Sigmoid colon (tissue), 6 donors: ENCODE measurements at regions not wholly inside any gene's neighbourhood (a gene's known extent, or its start where the extent isn't known, plus 50 kb on each side); places are given as distances from the start of the nearest gene placed in this dataset.

ENCODE experiments used
- DNase-seq: peaks from one replicate; pipeline ENCODE4 v3.0.0-alpha.2; 2019
- H3K27ac ChIP-seq, 4 donors: fragments of 200-600 bp; sonication (generic); one replicate each; pipeline ENCODE4 v1.5.1; 2016 to 2019; ENCODE audit warnings: mild to moderate bottlenecking in 1 of 4
- H3K27me3 ChIP-seq, 3 donors: fragments of 200-600 bp; sonication (generic); one replicate each; pipeline ENCODE4 v1.5.1; 2019; ENCODE audit warnings: mild to moderate bottlenecking in 1 of 3
- H3K36me3 ChIP-seq, 4 donors: fragments of 200-600 bp; sonication (generic); one replicate each; pipeline ENCODE4 v1.5.1; 2016 to 2019
- H3K4me1 ChIP-seq, 4 donors: fragments of 200-600 bp; sonication (generic); one replicate each; pipeline ENCODE4 v1.5.1; 2017 to 2019
- H3K4me3 ChIP-seq, 4 donors: fragments of 200-600 bp; sonication (generic); one replicate each; pipeline ENCODE4 v1.5.1; 2017 to 2019; ENCODE audit warnings: mild to moderate bottlenecking in 2 of 4, moderate library complexity in 1 of 4
- H3K9me3 ChIP-seq, 4 donors: fragments of 200-600 bp in 3 of 4; sonication (generic) in 3 of 4; one replicate each; pipeline versions ENCODE4 v1.5.1 to v1.6.1; 2013 to 2019
- EP300 ChIP-seq, 4 donors: sonication (generic); formaldehyde crosslinking; IDR thresholded peaks; one replicate each; pipeline ENCODE4 v1.6.1; 2017; ENCODE audit warnings: antibody characterized with exemption in 4 of 4
- POLR2A ChIP-seq, 2 donors: fragments of 450-650 bp; IDR thresholded peaks; one replicate each; pipeline ENCODE4 v1.6.1; 2016; ENCODE audit warnings: antibody characterized with exemption in 2 of 2, mild to moderate bottlenecking in 2 of 2, moderate library complexity in 2 of 2
- POLR2AphosphoS5 ChIP-seq, 4 donors: sonication (generic); formaldehyde crosslinking; IDR thresholded peaks; one replicate each; pipeline ENCODE4 v1.6.1; 2017; ENCODE audit warnings: antibody characterized with exemption in 4 of 4
- WGBS, 2 donors: extraction: QIAGEN DNeasy Blood & Tissue Kit; methylation state at CpG; one replicate each; pipeline ENCODE4 v1.1.7; 2013; 5-methylcytosine and 5-hydroxymethylcytosine counted together
- intact Hi-C: fragments of 100-400 bp; cut with DNase I; formaldehyde crosslinking; loops from one replicate; pipeline ENCODE4 v1.15.1; 2023
- TF ChIP-seq, protein P1 (sequence below), 4 experiments: fragments of 450-650 bp in 3 of 4; fragments of 200-600 bp in 1 of 4; IDR thresholded peaks; one replicate each; pipeline ENCODE4 v1.5.1; 2016 to 2019; ENCODE audit warnings: antibody characterized with exemption in 4 of 4, mild to moderate bottlenecking in 3 of 4, moderate library complexity in 2 of 4
- donor health status: healthy with polysubstance abuse.
- donor health status: healthy.

GRCh38 chr4:128560754-128561495, 248.6 kb upstream of the JADE1 start:
- TF ChIP-seq, protein P1, sequence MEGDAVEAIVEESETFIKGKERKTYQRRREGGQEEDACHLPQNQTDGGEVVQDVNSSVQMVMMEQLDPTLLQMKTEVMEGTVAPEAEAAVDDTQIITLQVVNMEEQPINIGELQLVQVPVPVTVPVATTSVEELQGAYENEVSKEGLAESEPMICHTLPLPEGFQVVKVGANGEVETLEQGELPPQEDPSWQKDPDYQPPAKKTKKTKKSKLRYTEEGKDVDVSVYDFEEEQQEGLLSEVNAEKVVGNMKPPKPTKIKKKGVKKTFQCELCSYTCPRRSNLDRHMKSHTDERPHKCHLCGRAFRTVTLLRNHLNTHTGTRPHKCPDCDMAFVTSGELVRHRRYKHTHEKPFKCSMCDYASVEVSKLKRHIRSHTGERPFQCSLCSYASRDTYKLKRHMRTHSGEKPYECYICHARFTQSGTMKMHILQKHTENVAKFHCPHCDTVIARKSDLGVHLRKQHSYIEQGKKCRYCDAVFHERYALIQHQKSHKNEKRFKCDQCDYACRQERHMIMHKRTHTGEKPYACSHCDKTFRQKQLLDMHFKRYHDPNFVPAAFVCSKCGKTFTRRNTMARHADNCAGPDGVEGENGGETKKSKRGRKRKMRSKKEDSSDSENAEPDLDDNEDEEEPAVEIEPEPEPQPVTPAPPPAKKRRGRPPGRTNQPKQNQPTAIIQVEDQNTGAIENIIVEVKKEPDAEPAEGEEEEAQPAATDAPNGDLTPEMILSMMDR (IDR thresholded peaks at IDR 0.05): no peak
- TF ChIP-seq POLR2AphosphoS5 (IDR thresholded peaks at IDR 0.05) (no peak), EP300 (IDR thresholded peaks at IDR 0.05) (no peak), POLR2A (IDR thresholded peaks at IDR 0.05) (no peak)

DNA sequence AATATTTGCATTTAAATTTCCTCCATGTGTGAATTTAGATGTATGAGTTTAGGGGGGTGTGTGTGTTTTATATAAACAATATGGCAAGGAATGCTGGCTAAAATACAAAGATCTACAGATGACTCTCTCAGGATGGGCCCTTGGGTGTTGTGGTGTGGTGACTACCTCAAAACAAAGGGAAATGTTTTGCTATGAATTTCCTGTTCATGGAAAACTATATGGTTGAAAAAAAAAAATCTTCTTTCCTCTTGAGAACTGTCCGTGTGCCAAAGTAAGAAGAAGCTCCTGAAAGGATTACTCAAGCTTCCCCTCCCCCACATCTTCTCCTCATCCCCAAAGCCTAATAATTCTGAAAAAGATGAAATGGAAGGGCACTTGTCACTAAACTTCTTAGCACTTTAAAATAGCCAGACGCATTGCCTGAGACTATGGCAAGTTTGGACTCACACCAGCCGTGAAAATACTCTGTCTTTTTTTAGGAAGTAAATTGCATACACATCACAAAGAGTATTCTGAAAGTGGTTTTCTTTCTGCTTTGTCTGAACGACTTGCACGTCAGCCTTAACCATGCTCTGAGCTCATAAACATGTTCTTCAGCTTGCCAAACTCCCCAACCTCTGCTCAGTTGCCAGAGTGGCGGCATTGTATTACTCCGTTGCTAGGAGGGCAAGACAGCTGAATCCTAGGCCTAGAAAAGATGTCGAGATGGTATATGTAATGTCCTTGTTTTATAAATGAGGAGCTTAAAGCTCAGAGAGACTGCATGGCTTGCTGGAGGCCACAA, 250.4 kb upstream of the JADE1 start:
- Histone ChIP-seq H3K4me3 (no peak overlapping the region), H3K27ac (peak overlapping the region; percentile 67 to 77 (median 72)), H3K36me3 (no peaks in the 10 kb centered on the region), H3K9me3 (no peaks in the 10 kb centered on the region), H3K4me1 (peaks cover 0 to 23% (median 15%) of the 10 kb centered on the region in 4 donors), H3K27me3 (no peaks in the 10 kb centered on the region)
- TF ChIP-seq, protein P1 (IDR thresholded peaks at IDR 0.05): no peak
- no peak for TF ChIP-seq POLR2A (IDR thresholded peaks at IDR 0.05)
- peak in 3 of 4 donors; percentile 49 to 65 (median 57) for TF ChIP-seq POLR2AphosphoS5 (IDR thresholded peaks at IDR 0.05)
- TF ChIP-seq EP300 (IDR thresholded peaks at IDR 0.05): peak in 2 of 4 donors; percentile 18 to 58
- peak; percentile 87 for DNase-seq
- 69 to 77% methylated on average over 8 of the region's 8 CpGs for WGBS, 2 donors
- intact Hi-C loops: loop anchor here (10.0 kb wide), 1 partner anchor 594 kb away; the partner anchor contains the start of genes ABHD18 and MFSD8

More at GRCh38 chr4:128560754-128561495, 248.6 kb upstream of the JADE1 start:
- Histone ChIP-seq H3K27me3 (no peaks in the 10 kb centered on the region), H3K9me3 (no peaks in the 10 kb centered on the region), H3K27ac (peak overlapping the region in 1 of 4 donors; percentile 77), H3K4me1 (peaks cover 0 to 20% (median 13%) of the 10 kb centered on the region in 4 donors), H3K4me3 (no peak overlapping the region), H3K36me3 (no peaks in the 10 kb centered on the region)
- intact Hi-C loops: no loop called here
- no peak for DNase-seq
- WGBS, 2 donors: 9 to 49% methylated on average over 6 of the region's 6 CpGs

DNA sequence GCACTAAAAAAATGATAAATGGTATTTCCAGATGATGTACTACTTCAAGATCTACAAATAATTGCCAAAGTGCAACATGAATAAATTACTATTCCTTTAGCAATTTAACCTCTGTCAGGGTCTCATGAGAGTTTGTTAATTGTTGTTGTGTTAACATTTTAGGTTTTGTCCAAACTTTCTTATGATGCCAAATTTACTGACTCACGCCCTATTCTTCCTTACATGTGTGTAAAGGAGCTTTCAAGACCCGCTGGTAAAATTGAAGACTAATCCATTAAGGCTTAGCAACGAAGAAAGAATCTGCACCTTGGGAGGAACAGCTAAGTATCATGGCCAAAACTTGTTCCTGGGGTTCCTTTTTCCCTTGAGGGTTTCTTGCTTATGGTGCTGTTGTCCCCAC, 252.7 kb upstream of the JADE1 start:
- peaks cover 0 to 38% (median 29%) of the 10 kb centered on the region in 4 donors for H3K4me1 ChIP-seq
- intact Hi-C loops: loop anchor here (10.0 kb wide), 1 partner anchor 592 kb away; the partner anchor contains the start of genes ABHD18 and MFSD8
- no peaks in the 10 kb centered on the region for H3K9me3 ChIP-seq
- TF ChIP-seq POLR2A (IDR thresholded peaks at IDR 0.05) (no peak), POLR2AphosphoS5 (IDR thresholded peaks at IDR 0.05) (no peak), EP300 (IDR thresholded peaks at IDR 0.05) (no peak)
- TF ChIP-seq, protein P1 (IDR thresholded peaks at IDR 0.05): no peak
- no peak overlapping the region for H3K27ac ChIP-seq
- no peak for DNase-seq
- WGBS, 2 donors: 81 to 85% methylated on average over 3 of the region's 3 CpGs
- no peaks in the 10 kb centered on the region for H3K36me3 ChIP-seq
- no peak overlapping the region for H3K4me3 ChIP-seq
- H3K27me3 ChIP-seq: no peaks in the 10 kb centered on the region

- no peaks in the 10 kb centered on the region for H3K36me3 ChIP-seq
- no peak for DNase-seq
- peak overlapping the region; percentile 91 to 92 (median 92) for H3K27ac ChIP-seq
- WGBS, 2 donors: 9 to 39% methylated on average over 5 of the region's 5 CpGs
- no peaks in the 10 kb centered on the region for H3K27me3 ChIP-seq
- peak overlapping the region; percentile 45 to 58 (median 56) for H3K4me3 ChIP-seq
- H3K4me1 ChIP-seq: peaks cover 0 to 30% (median 21%) of the 10 kb centered on the region in 4 donors
- H3K9me3 ChIP-seq: no peaks in the 10 kb centered on the region
- TF ChIP-seq, protein P1 (IDR thresholded peaks at IDR 0.05): no peak
- no peak for TF ChIP-seq POLR2A (IDR thresholded peaks at IDR 0.05)
- TF ChIP-seq POLR2AphosphoS5 (IDR thresholded peaks at IDR 0.05): no peak
- no peak for TF ChIP-seq EP300 (IDR thresholded peaks at IDR 0.05)
- intact Hi-C loops: loop anchor here (2.0 to 10.0 kb wide), 7 partner anchors 99 to 589 kb away; partner anchors contain the start of genes ABHD18, MFSD8 and PGRMC2
Measured at GRCh38 chr4:128553686-128554515, 255.6 kb upstream of the JADE1 start.
